ENCODE measurements at regions not wholly inside any gene's neighbourhood (a gene's known extent, or its start where the extent isn't known, plus 50 kb on each side); places are given as distances from the start of the nearest gene placed in this dataset.

DNA sequence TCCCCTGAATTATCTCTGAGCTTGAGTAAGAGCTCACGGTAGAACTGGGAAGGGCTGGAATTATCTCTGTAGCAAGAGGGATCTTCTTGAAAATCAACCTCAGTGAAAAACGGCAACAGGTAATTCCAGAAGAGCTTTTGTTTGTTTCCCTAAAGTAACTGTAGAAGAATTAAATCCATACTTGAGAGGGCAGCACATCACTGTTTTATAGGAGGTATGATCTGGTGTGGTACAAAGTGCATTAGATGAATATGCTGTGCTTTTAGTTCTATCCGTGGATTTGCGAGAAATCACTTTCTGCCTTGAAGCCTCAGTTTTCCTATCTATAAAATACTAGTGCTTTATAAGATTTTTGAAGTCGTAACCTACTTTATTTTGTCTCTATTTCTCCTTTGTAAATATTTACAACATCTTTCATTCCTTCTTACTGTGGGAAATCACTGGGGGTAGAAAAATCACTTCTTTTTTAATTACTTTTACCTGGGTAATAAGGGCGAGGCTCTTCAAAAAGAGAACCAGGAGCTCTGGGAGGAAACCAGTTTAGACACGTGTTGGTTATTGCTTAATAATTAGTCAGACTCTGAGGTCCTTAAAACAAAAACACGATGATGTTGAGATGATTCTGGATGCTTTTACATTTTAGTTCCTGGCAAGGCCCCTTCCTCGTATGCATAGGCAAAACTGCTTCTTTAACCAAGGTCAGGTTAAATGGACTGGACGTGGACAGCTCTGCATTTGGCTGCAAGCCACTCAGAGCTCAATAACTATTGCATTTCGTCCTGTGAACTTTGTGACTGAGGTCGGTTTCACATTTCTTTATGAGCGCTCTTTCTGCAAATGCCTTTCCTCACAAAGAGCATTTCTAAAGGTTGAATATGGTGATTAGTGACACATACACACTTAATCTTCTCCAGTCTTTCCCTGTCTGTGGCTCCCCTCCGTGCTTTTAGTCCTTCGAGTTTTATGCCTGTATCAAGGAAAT is 376.1 kb downstream of the BRINP1 start:
- Histone ChIP-seq H3K27ac (ENCODE audit: low read depth, low read length) (no peak overlapping the region), H4K20me1 (ENCODE audit: insufficient read depth, low read length) (no peaks in the 10 kb centered on the region), H2AFZ (ENCODE audit: low read length) (no peak overlapping the region), H3K36me3 (ENCODE audit: insufficient read depth, low read length) (no peaks in the 10 kb centered on the region), H3K4me3 (ENCODE audit: insufficient read depth, low read length) (no peak overlapping the region), H3K79me2 (ENCODE audit: insufficient read depth, low read length) (no peaks in the 10 kb centered on the region), H3K9me3 (ENCODE audit: low read depth, low read length) (no peaks in the 10 kb centered on the region), H3K27me3 (ENCODE audit: insufficient read depth, low read length) (no peaks in the 10 kb centered on the region), H3K4me1 (ENCODE audit: insufficient read depth, low read length) (peaks cover 3% of the 10 kb centered on the region), H3K4me2 (ENCODE audit: insufficient read depth, low read length) (no peak overlapping the region)
- no peak for DNase-seq (ENCODE audit: insufficient read length, low spot score, missing footprints)
- TF ChIP-seq, protein P1, sequence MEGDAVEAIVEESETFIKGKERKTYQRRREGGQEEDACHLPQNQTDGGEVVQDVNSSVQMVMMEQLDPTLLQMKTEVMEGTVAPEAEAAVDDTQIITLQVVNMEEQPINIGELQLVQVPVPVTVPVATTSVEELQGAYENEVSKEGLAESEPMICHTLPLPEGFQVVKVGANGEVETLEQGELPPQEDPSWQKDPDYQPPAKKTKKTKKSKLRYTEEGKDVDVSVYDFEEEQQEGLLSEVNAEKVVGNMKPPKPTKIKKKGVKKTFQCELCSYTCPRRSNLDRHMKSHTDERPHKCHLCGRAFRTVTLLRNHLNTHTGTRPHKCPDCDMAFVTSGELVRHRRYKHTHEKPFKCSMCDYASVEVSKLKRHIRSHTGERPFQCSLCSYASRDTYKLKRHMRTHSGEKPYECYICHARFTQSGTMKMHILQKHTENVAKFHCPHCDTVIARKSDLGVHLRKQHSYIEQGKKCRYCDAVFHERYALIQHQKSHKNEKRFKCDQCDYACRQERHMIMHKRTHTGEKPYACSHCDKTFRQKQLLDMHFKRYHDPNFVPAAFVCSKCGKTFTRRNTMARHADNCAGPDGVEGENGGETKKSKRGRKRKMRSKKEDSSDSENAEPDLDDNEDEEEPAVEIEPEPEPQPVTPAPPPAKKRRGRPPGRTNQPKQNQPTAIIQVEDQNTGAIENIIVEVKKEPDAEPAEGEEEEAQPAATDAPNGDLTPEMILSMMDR (IDR thresholded peaks at IDR 0.05; ENCODE audit: extremely low read depth, low read depth, low read length), result no peak

DNA sequence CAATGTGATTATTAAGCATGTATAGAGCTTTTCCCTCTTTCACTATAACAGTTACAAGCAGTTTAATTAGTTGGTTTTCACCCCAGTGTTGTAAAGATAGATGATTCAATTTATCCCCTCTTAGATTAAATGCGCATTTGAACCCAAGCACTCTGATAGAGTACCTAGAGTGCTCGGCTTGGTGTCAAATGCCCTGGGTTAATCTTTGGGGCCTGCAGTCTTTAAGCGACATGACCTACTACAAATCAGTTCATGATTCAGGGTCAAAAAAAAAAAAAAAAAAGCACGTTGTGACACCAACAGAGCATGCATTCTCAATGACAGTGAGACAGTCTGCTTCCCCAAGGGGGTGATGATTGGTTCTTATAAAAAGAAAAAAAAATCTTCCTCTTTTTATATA is 375.3 kb downstream of the BRINP1 start:
- H3K4me1 ChIP-seq (ENCODE audit: insufficient read depth, low read length), result peaks cover 3% of the 10 kb centered on the region
- H3K36me3 ChIP-seq (ENCODE audit: insufficient read depth, low read length), result no peaks in the 10 kb centered on the region
- H3K4me2 ChIP-seq (ENCODE audit: insufficient read depth, low read length), result no peak overlapping the region
- H3K27ac ChIP-seq (ENCODE audit: low read depth, low read length), result no peak overlapping the region
- no peak overlapping the region for H3K4me3 ChIP-seq (ENCODE audit: insufficient read depth, low read length)
- no peak for DNase-seq (ENCODE audit: insufficient read length, low spot score, missing footprints)
- no peaks in the 10 kb centered on the region for H3K79me2 ChIP-seq (ENCODE audit: insufficient read depth, low read length)
- H2AFZ ChIP-seq (ENCODE audit: low read length), result no peak overlapping the region
- H4K20me1 ChIP-seq (ENCODE audit: insufficient read depth, low read length), result no peaks in the 10 kb centered on the region
- TF ChIP-seq, protein P1 (IDR thresholded peaks at IDR 0.05; ENCODE audit: extremely low read depth, low read depth, low read length), result no peak
- H3K27me3 ChIP-seq (ENCODE audit: insufficient read depth, low read length), result no peaks in the 10 kb centered on the region
- no peaks in the 10 kb centered on the region for H3K9me3 ChIP-seq (ENCODE audit: low read depth, low read length)

DNA sequence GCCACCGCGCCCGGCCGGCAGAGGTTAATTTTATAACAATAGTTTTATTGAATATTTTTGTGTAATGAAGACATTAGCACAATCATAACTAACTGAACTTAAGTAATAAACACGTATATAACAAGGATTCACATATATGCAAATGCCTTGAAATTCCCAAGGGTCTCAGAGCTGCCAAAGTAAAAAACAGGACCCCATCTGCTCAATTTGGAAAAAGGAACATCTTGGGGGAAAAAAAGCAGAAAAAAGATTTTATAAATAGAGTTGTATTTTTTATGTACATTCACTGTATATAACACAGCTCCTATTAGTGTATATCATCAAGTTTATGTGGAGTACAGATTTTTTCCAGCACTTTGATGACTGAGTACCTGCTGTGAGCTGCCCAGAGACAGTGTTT is 366.7 kb downstream of the BRINP1 start:
- H4K20me1 ChIP-seq (ENCODE audit: insufficient read depth, low read length), result no peaks in the 10 kb centered on the region
- peak overlapping the region; percentile 65 for H3K27ac ChIP-seq (ENCODE audit: low read depth, low read length)
- peak overlapping the region; percentile 7 for H3K4me2 ChIP-seq (ENCODE audit: insufficient read depth, low read length)
- H3K27me3 ChIP-seq (ENCODE audit: insufficient read depth, low read length), result no peaks in the 10 kb centered on the region
- no peak overlapping the region for H2AFZ ChIP-seq (ENCODE audit: low read length)
- H3K79me2 ChIP-seq (ENCODE audit: insufficient read depth, low read length), result no peaks in the 10 kb centered on the region
- DNase-seq (ENCODE audit: insufficient read length, low spot score, missing footprints), result no peak
- no peaks in the 10 kb centered on the region for H3K9me3 ChIP-seq (ENCODE audit: low read depth, low read length)
- peaks cover 27% of the 10 kb centered on the region for H3K4me1 ChIP-seq (ENCODE audit: insufficient read depth, low read length)
- no peak overlapping the region for H3K4me3 ChIP-seq (ENCODE audit: insufficient read depth, low read length)
- TF ChIP-seq, protein P1 (IDR thresholded peaks at IDR 0.05; ENCODE audit: extremely low read depth, low read depth, low read length), result no peak
- H3K36me3 ChIP-seq (ENCODE audit: insufficient read depth, low read length), result no peaks in the 10 kb centered on the region

DNA sequence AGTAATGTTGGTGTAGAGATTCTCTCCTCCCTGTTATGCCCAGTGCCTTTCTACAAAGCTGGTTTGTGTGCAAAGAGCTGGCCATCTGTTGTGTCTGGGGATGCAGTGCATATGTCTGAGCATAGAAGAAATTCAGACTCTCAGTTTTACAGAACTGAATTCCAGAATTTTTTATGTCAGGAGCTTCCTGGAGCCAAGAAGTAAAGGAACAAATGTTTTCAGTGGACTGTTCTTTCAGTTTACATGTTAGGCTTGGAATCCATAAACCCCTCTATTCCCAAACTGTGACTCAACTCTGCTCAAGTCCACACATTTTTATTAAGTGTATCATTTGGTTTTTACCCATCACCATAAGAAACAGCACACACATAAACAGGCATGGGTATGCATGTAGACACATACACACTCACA is 366.0 kb downstream of the BRINP1 start:
- H3K4me1 ChIP-seq (ENCODE audit: insufficient read depth, low read length), result peaks cover 27% of the 10 kb centered on the region
- no peaks in the 10 kb centered on the region for H3K36me3 ChIP-seq (ENCODE audit: insufficient read depth, low read length)
- H2AFZ ChIP-seq (ENCODE audit: low read length), result no peak overlapping the region
- H3K9me3 ChIP-seq (ENCODE audit: low read depth, low read length), result no peaks in the 10 kb centered on the region
- peak overlapping the region; percentile 7 for H3K4me2 ChIP-seq (ENCODE audit: insufficient read depth, low read length)
- TF ChIP-seq, protein P1 (IDR thresholded peaks at IDR 0.05; ENCODE audit: extremely low read depth, low read depth, low read length), result no peak
- H3K27ac ChIP-seq (ENCODE audit: low read depth, low read length), result peak overlapping the region; percentile 81
- H3K79me2 ChIP-seq (ENCODE audit: insufficient read depth, low read length), result no peaks in the 10 kb centered on the region
- H3K27me3 ChIP-seq (ENCODE audit: insufficient read depth, low read length), result no peaks in the 10 kb centered on the region
- no peaks in the 10 kb centered on the region for H4K20me1 ChIP-seq (ENCODE audit: insufficient read depth, low read length)
- no peak for DNase-seq (ENCODE audit: insufficient read length, low spot score, missing footprints)
- H3K4me3 ChIP-seq (ENCODE audit: insufficient read depth, low read length), result no peak overlapping the region
